Glutamatergic neuron (in vitro differentiated cells): ENCODE measurements at regions not wholly inside any gene's neighbourhood (a gene's known extent, or its start where the extent isn't known, plus 50 kb on each side); places are given as distances from the start of the nearest gene placed in this dataset.

Experiments
- DNase-seq: peaks from one replicate; pipeline ENCODE4 v3.0.0; 2022
- H3K27ac Mint-ChIP-seq: one replicate; pipeline ENCODE4 v1.8.0; 2020; ENCODE audit warnings: mild to moderate bottlenecking, mixed read lengths, inconsistent platforms; ENCODE audit not compliant: unreplicated experiment
- H3K27me3 Mint-ChIP-seq: one replicate; pipeline ENCODE4 v1.8.0; 2020; ENCODE audit warnings: mild to moderate bottlenecking, moderate library complexity, mixed read lengths, inconsistent platforms; ENCODE audit not compliant: unreplicated experiment
- H3K36me3 Mint-ChIP-seq: one replicate; pipeline ENCODE4 v1.8.0; 2020; ENCODE audit warnings: mild to moderate bottlenecking, mixed read lengths, inconsistent platforms; ENCODE audit not compliant: unreplicated experiment
- H3K4me1 Mint-ChIP-seq: one replicate; pipeline ENCODE4 v1.8.0; 2020; ENCODE audit warnings: mild to moderate bottlenecking, low read depth, mixed read lengths, inconsistent platforms; ENCODE audit not compliant: unreplicated experiment
- H3K4me3 Mint-ChIP-seq: one replicate; pipeline ENCODE4 v1.8.0; 2020; ENCODE audit warnings: mild to moderate bottlenecking, mixed read lengths, inconsistent platforms; ENCODE audit not compliant: unreplicated experiment
- H3K9me3 Mint-ChIP-seq: one replicate; pipeline ENCODE4 v1.8.0; 2020; ENCODE audit warnings: mild to moderate bottlenecking, moderate library complexity, mixed read lengths, inconsistent platforms; ENCODE audit not compliant: unreplicated experiment
- TF ChIP-seq, protein P1 (sequence below): fragments of 200-600 bp; sonication (generic); IDR thresholded peaks from one replicate; pipeline ENCODE4 v1.5.0; 2021; ENCODE audit not compliant: partially characterized antibody, unreplicated experiment

DNA sequence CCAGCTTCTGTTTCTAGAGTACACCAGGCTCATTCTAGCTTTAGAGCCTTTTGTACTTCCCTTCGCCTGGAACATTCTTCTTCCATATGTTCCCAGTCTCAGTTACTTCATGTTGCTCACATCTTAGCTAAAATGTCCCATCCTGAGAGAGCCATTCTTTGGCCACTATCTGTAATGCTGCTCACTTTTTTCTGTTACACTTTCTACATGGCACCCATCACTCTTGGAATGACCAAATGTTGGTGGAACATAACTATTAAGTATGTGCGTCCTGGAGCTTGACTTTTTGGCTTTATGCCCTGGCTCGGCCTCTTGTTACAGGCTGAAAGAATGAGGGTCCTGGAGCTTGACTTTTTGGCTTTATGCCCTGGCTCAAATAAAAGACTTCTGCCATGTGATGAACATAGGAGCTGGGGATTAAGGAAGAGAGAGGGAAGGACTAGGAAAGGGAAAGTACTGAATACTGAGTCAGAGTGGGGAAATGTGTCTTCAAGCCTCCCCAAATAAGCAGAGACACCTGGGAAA, 442.9 kb upstream of the ATP2B1 start:
- H3K36me3 Mint-ChIP-seq = peaks cover 4% of the 10 kb centered on the region
- H3K9me3 Mint-ChIP-seq = peaks cover 5% of the 10 kb centered on the region
- H3K27ac Mint-ChIP-seq = no peak overlapping the region
- TF ChIP-seq, protein P1, sequence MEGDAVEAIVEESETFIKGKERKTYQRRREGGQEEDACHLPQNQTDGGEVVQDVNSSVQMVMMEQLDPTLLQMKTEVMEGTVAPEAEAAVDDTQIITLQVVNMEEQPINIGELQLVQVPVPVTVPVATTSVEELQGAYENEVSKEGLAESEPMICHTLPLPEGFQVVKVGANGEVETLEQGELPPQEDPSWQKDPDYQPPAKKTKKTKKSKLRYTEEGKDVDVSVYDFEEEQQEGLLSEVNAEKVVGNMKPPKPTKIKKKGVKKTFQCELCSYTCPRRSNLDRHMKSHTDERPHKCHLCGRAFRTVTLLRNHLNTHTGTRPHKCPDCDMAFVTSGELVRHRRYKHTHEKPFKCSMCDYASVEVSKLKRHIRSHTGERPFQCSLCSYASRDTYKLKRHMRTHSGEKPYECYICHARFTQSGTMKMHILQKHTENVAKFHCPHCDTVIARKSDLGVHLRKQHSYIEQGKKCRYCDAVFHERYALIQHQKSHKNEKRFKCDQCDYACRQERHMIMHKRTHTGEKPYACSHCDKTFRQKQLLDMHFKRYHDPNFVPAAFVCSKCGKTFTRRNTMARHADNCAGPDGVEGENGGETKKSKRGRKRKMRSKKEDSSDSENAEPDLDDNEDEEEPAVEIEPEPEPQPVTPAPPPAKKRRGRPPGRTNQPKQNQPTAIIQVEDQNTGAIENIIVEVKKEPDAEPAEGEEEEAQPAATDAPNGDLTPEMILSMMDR = no peak
- peaks cover 2% of the 10 kb centered on the region for H3K27me3 Mint-ChIP-seq
- DNase-seq = no peak
- peaks cover 4% of the 10 kb centered on the region for H3K4me1 Mint-ChIP-seq
- no peak overlapping the region for H3K4me3 Mint-ChIP-seq

DNA sequence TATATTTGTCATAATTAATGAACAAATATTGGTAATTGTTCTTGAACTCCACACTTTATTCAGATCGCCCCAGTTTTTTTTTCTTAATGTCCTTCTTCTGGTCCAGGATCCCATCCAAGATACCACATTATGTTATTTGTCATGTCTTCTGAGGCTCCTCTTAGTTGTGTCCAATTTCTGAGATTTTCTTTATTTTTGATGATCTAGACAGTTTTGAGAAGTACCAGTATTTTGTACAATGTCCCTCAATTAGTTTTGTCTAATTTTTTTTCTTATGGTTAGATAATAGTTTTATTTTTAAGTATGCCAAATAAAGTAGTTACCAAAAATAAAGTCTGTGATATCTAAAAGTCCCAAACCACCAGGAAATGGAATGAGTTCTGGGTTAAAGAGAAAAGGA, 440.8 kb upstream of the ATP2B1 start:
- Mint-ChIP-seq H3K4me1 (peaks cover 4% of the 10 kb centered on the region), H3K9me3 (peaks cover 5% of the 10 kb centered on the region), H3K27me3 (peaks cover 2% of the 10 kb centered on the region), H3K4me3 (no peak overlapping the region), H3K27ac (no peak overlapping the region), H3K36me3 (peaks cover 4% of the 10 kb centered on the region)
- no peak for DNase-seq
- TF ChIP-seq, protein P1 = no peak

DNA sequence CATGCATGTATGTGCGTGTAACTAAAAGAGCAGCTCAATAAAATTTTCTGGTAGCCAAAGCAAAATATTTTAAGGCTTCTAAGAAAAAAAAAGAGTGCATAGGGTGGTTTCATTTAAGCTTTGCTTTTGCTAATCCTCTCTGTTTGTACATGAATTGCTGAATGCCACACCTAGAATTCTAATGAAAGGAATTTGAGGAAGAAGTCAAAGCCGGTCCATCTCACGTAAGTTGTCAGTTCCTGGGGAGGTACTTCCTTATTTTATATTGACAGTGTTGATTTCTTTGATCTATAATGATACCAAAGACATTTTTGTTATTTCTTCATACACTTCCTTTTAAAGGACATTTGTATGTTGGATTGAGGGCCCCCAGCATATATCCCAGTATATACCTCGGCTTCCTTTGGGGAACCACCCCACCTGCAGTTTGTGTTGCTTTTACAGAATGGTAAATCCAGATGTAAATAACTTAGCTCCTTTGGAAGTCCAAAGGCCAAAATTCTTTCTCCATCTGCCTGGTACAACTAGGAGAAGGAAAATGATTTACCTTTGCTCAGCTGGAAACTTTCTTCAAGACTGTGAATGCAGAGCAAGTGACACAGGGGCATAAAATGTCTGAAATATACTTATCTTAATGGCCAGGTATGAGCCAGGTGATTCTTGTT, 420.9 kb upstream of the ATP2B1 start:
- Mint-ChIP-seq H3K9me3 (peaks cover 3% of the 10 kb centered on the region), H3K27ac (no peak overlapping the region), H3K36me3 (no peaks in the 10 kb centered on the region), H3K27me3 (no peaks in the 10 kb centered on the region), H3K4me1 (no peaks in the 10 kb centered on the region), H3K4me3 (no peak overlapping the region)
- DNase-seq = no peak
- TF ChIP-seq, protein P1 = no peak

DNA sequence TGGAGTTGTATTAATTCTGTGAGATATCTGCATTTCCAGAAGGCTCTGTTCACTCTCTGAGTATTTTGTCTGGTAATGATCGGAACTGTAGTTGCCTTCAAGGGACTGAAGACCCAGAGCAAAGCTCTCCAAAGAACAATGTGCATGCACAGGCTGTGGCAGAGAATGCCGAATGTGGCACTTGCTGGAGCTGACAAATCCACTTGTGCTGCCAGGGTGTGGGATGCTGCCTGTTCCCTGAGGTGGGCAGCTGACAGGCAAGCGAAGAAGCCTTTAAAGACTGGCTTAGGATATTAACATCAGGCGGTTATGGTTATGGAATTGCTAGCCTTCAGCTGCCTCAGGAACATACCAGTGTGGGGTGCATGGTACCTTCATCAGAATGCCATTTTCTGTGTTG, 419.9 kb upstream of the ATP2B1 start:
- Mint-ChIP-seq H3K27me3 (no peaks in the 10 kb centered on the region), H3K36me3 (no peaks in the 10 kb centered on the region), H3K4me1 (no peaks in the 10 kb centered on the region), H3K27ac (no peak overlapping the region), H3K9me3 (peaks cover 3% of the 10 kb centered on the region), H3K4me3 (no peak overlapping the region)
- TF ChIP-seq, protein P1 = no peak
- DNase-seq = no peak

DNA sequence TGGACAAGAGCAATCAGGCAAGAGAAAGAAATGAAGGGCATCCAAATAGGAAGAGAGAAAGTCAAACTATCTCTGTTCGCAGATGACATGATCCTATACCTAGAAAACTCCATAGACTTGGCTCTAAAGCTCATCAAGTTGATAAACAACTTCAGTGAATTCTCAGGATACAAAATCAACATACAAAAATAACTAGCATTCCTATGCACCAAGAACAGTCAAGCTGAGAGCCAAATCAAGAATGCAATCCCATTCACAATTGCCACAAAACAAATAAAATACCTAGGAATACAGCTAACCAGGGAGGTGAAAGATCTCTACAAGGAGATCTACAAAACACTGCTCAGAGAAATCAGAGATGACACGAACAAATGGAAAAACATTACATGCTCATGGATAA, 417.5 kb upstream of the ATP2B1 start:
- Mint-ChIP-seq H3K36me3 (peaks cover 4% of the 10 kb centered on the region), H3K9me3 (peaks cover 9% of the 10 kb centered on the region), H3K4me3 (no peak overlapping the region), H3K27ac (no peak overlapping the region), H3K27me3 (peaks cover 5% of the 10 kb centered on the region), H3K4me1 (no peaks in the 10 kb centered on the region)
- TF ChIP-seq, protein P1 = no peak
- no peak for DNase-seq
